Fibroblast of lung (primary cell): ENCODE measurements at regions not wholly inside any gene's neighbourhood (a gene's known extent, or its start where the extent isn't known, plus 50 kb on each side); places are given as distances from the start of the nearest gene placed in this dataset.

ENCODE experiments used
- DNase-seq, 2 donors: peaks; one replicate each; pipeline versions ENCODE4 v3.0.0 to v3.0.0-alpha.2; 2010; ENCODE audit warnings: low read depth in 2 of 2
- H2AFZ ChIP-seq: 2 replicates; pipeline ENCODE4 v1.5.1; 2012; ENCODE audit warnings: low read length, control low read depth, inconsistent platforms
- H3K27ac ChIP-seq: 2 replicates; pipeline ENCODE4 v1.5.1; 2011; ENCODE audit warnings: low read length, control low read depth; ENCODE audit not compliant: insufficient read depth
- H3K27me3 ChIP-seq: 2 replicates; pipeline ENCODE4 v1.5.1; 2011; ENCODE audit warnings: mild to moderate bottlenecking, low read length; ENCODE audit not compliant: control insufficient read depth, insufficient read depth
- H3K36me3 ChIP-seq: 2 replicates; pipeline ENCODE4 v1.5.1; 2011; ENCODE audit warnings: low read length; ENCODE audit not compliant: control insufficient read depth, insufficient read depth
- H3K4me1 ChIP-seq: 2 replicates; pipeline ENCODE4 v1.5.1; 2011; ENCODE audit warnings: low read length; ENCODE audit not compliant: control insufficient read depth, insufficient read depth; ENCODE audit errors: extremely low read depth
- H3K4me2 ChIP-seq: 2 replicates; pipeline ENCODE4 v1.5.1; 2011; ENCODE audit warnings: low read length, control low read depth; ENCODE audit not compliant: insufficient read depth; ENCODE audit errors: extremely low read depth
- H3K4me3 ChIP-seq, 4 experiments: fragments of 200-600 bp in 1 of 4; sonication (generic) in 1 of 4; replicated peaks in 1 of 4; 2 replicates each; pipeline ENCODE4 v1.5.1; 2011 to 2016; ENCODE audit warnings: low read length in 4 of 4, low read depth in 3 of 4, mild to moderate bottlenecking in 3 of 4, control low read depth in 2 of 4, inconsistent platforms in 1 of 4, mixed read lengths in 1 of 4; ENCODE audit not compliant: insufficient read depth in 1 of 4; ENCODE audit errors: control extremely low read depth in 1 of 4
- H3K79me2 ChIP-seq: 2 replicates; pipeline ENCODE4 v1.5.1; 2012; ENCODE audit warnings: mild to moderate bottlenecking, low read length, inconsistent platforms; ENCODE audit not compliant: control insufficient read depth, insufficient read depth
- H3K9ac ChIP-seq: 2 replicates; pipeline ENCODE4 v1.5.1; 2011; ENCODE audit warnings: mild to moderate bottlenecking, low read length, control low read depth; ENCODE audit not compliant: insufficient read depth
- H3K9me3 ChIP-seq: 2 replicates; pipeline ENCODE4 v1.5.1; 2012; ENCODE audit warnings: low read depth, low read length; ENCODE audit not compliant: control insufficient read depth, insufficient read depth
- H4K20me1 ChIP-seq: 2 replicates; pipeline ENCODE4 v1.5.1; 2011; ENCODE audit warnings: low read length; ENCODE audit not compliant: control insufficient read depth, insufficient read depth; ENCODE audit errors: extremely low read depth
- EZH2 ChIP-seq: IDR thresholded peaks from 2 replicates; pipeline ENCODE4 v1.5.1; 2012; ENCODE audit warnings: low read length, control low read depth, mild to moderate bottlenecking; ENCODE audit errors: missing control alignments
- TF ChIP-seq, protein P1 (sequence below), 2 donors: IDR thresholded peaks in 1 of 2; conservative IDR thresholded peaks in 1 of 2; 1 replicate in 1 of 2; 2 replicates in 1 of 2; pipeline ENCODE4 v1.5.1; 2011 to 2012; ENCODE audit warnings: low read length in 2 of 2, control low read depth in 1 of 2, inconsistent platforms in 1 of 2, low read depth in 1 of 2, mild to moderate bottlenecking in 1 of 2

GRCh38 chr3:110494728-110495127 lies 576.9 kb upstream of the NECTIN3 start:
- no peak overlapping the region for H3K27ac ChIP-seq
- no peaks in the 10 kb centered on the region for H3K36me3 ChIP-seq
- H3K27me3 ChIP-seq = no peaks in the 10 kb centered on the region
- H3K4me2 ChIP-seq = no peak overlapping the region
- H4K20me1 ChIP-seq = no peaks in the 10 kb centered on the region
- TF ChIP-seq, protein P1, sequence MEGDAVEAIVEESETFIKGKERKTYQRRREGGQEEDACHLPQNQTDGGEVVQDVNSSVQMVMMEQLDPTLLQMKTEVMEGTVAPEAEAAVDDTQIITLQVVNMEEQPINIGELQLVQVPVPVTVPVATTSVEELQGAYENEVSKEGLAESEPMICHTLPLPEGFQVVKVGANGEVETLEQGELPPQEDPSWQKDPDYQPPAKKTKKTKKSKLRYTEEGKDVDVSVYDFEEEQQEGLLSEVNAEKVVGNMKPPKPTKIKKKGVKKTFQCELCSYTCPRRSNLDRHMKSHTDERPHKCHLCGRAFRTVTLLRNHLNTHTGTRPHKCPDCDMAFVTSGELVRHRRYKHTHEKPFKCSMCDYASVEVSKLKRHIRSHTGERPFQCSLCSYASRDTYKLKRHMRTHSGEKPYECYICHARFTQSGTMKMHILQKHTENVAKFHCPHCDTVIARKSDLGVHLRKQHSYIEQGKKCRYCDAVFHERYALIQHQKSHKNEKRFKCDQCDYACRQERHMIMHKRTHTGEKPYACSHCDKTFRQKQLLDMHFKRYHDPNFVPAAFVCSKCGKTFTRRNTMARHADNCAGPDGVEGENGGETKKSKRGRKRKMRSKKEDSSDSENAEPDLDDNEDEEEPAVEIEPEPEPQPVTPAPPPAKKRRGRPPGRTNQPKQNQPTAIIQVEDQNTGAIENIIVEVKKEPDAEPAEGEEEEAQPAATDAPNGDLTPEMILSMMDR (conservative IDR thresholded peaks at IDR 0.05 in 1 of 2, IDR thresholded peaks at IDR 0.05 in 1 of 2; ENCODE audit: low read depth in 1 of 2, low read length in 2 of 2) = no peak
- TF ChIP-seq EZH2 = no peak
- no peak overlapping the region for H2AFZ ChIP-seq
- H3K79me2 ChIP-seq = no peaks in the 10 kb centered on the region
- no peak for DNase-seq
- no peak overlapping the region for H3K9ac ChIP-seq
- no peak overlapping the region for H3K4me3 ChIP-seq
- no peaks in the 10 kb centered on the region for H3K9me3 ChIP-seq
- H3K4me1 ChIP-seq = no peaks in the 10 kb centered on the region

GRCh38 chr3:110495201-110495927 lies 576.3 kb upstream of the NECTIN3 start:
- no peak overlapping the region for H3K4me3 ChIP-seq
- no peaks in the 10 kb centered on the region for H3K4me1 ChIP-seq
- no peaks in the 10 kb centered on the region for H3K27me3 ChIP-seq
- no peaks in the 10 kb centered on the region for H3K9me3 ChIP-seq
- no peak overlapping the region for H2AFZ ChIP-seq
- no peaks in the 10 kb centered on the region for H4K20me1 ChIP-seq
- no peaks in the 10 kb centered on the region for H3K79me2 ChIP-seq
- no peak overlapping the region for H3K9ac ChIP-seq
- H3K4me2 ChIP-seq = no peak overlapping the region
- TF ChIP-seq, protein P1 (conservative IDR thresholded peaks at IDR 0.05 in 1 of 2, IDR thresholded peaks at IDR 0.05 in 1 of 2; ENCODE audit: low read depth in 1 of 2, low read length in 2 of 2) = no peak
- no peak for TF ChIP-seq EZH2
- no peak overlapping the region for H3K27ac ChIP-seq
- H3K36me3 ChIP-seq = no peaks in the 10 kb centered on the region
- DNase-seq = no peak

DNA sequence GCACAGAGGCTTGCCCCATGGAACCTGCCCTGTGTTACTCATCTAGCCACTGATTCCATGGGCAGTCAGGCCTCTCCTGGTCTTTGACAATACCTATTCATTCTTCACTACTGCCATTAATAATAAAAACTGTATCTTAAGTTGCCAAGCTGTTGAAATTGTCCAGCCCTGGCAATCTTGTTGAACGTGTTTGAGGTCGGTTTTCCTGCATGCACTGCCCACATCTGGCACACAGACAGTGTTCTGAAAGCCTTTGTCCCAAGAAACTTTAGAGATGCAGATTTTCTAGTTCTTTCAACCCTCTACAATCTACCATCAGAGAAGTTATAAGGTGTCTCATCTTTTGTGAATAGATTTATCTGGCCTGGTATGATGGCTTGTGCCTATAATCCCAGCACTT lies 567.2 kb upstream of the NECTIN3 start:
- Histone ChIP-seq H3K27me3 (no peaks in the 10 kb centered on the region), H2AFZ (no peak overlapping the region), H3K4me3 (no peak overlapping the region), H4K20me1 (no peaks in the 10 kb centered on the region), H3K4me2 (no peak overlapping the region), H3K36me3 (no peaks in the 10 kb centered on the region), H3K9me3 (no peaks in the 10 kb centered on the region), H3K4me1 (no peaks in the 10 kb centered on the region), H3K9ac (no peak overlapping the region), H3K79me2 (no peaks in the 10 kb centered on the region), H3K27ac (no peak overlapping the region)
- TF ChIP-seq EZH2 = no peak
- TF ChIP-seq, protein P1 (conservative IDR thresholded peaks at IDR 0.05 in 1 of 2, IDR thresholded peaks at IDR 0.05 in 1 of 2; ENCODE audit: low read depth in 1 of 2, low read length in 2 of 2) = no peak
- no peak for DNase-seq
